C4-2B (cell line): ENCODE measurements at regions not wholly inside any gene's neighbourhood (a gene's known extent, or its start where the extent isn't known, plus 50 kb on each side); places are given as distances from the start of the nearest gene placed in this dataset.

Source experiments
- H3K27ac ChIP-seq: fragments of 450-650 bp; 2 replicates; pipeline ENCODE4 v1.5.1; 2017
- CTCF ChIP-seq: fragments of 450-650 bp; conservative IDR thresholded peaks from 2 replicates; pipeline ENCODE4 v1.5.1; 2017; ENCODE audit warnings: mild to moderate bottlenecking
- ZFX ChIP-seq: fragments of 450-650 bp; IDR thresholded peaks from 2 replicates; pipeline ENCODE4 v1.6.1; 2017

GRCh38 chr5:82713811-82714210 lies 363.4 kb downstream of the TMEM167A start:
- TF ChIP-seq ZFX (no peak), CTCF (no peak)
- H3K27ac ChIP-seq = no peak overlapping the region

GRCh38 chr5:82707741-82708140 lies 369.5 kb downstream of the TMEM167A start:
- no peak overlapping the region for H3K27ac ChIP-seq
- TF ChIP-seq CTCF (no peak), ZFX (no peak)

DNA sequence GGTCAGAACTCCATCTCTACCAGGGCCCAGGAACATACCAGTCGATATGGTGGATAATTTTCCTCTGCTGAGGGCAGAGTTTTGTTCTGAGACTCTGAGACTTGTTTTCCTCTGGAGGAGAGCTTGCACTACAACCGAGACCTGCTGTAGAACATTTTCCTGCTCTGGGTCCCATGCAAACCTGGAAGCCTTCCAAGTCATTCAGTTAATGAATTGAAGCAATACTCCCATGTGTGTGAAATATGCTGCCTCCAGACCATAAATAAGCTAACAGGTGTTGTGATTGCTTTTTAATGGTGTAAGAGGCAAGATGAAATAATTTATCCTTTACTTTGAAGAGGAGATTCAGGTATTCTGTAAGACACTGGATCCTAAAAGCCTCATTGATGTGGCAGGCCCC lies 372.8 kb downstream of the TMEM167A start:
- TF ChIP-seq CTCF (no peak), ZFX (no peak)
- no peak overlapping the region for H3K27ac ChIP-seq

GRCh38 chr5:82702046-82702445 lies 375.1 kb downstream of the TMEM167A start:
- TF ChIP-seq ZFX = no peak
- H3K27ac ChIP-seq = no peak overlapping the region

GRCh38 chr5:82699737-82700136 lies 377.5 kb downstream of the TMEM167A start:
- no peak for TF ChIP-seq CTCF
- no peak for TF ChIP-seq ZFX
- H3K27ac ChIP-seq = no peak overlapping the region

DNA sequence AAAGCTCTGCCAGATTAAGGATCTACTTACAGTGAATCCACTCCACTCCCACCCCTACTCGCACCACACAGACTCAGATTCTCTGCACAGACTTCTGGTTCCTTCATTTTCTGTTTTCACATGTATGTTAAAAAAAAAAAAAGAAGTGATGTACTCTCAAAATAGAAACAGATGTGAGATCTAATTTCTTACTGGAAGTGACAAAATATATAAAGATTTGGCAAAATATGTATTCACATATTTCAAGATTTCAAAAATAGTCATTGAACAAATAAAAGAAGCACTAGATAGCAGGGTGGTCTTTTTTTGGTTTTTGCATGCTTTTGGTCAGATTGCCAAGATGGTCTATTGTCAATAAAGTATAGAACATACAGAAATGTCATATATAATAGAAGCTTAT lies 379.2 kb downstream of the TMEM167A start:
- no peak for TF ChIP-seq ZFX
- TF ChIP-seq CTCF = no peak
- H3K27ac ChIP-seq = no peak overlapping the region

DNA sequence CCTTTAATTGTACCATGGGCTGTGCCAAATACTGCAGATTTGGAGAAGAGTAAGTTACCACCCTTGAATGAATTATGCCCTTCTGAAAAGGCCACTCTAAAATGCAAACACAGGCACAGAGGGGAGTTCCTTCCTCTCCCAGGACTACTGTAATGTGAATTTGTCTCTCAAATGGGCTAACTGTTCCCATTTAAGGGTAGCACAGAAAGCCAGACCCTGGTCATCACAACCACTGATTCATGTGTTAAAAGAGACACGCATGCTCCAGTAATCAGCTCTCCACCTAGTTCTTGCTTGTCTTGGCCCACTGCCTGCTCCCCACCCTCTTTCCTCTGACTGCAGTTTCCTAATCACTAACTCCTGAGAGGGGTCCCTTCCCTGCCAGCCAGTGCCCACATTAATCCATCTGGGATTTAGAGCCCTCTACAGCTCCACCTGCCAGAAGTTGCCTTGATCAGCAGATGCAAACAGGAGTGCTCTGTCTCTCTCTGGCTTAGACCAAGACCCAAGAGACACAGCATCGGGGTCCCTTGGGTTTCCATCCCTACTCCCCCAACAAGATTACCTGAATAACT lies 382.4 kb downstream of the TMEM167A start:
- TF ChIP-seq ZFX = no peak
- TF ChIP-seq CTCF = no peak

GRCh38 chr5:82692826-82693225 lies 384.4 kb downstream of the TMEM167A start:
- no peak for TF ChIP-seq CTCF
- no peak for TF ChIP-seq ZFX
- no peak overlapping the region for H3K27ac ChIP-seq

More for the DNA sequence above, 382.4 kb downstream of the TMEM167A start:
- no peak overlapping the region for H3K27ac ChIP-seq
